ENCODE measurements at regions not wholly inside any gene's neighbourhood (a gene's known extent, or its start where the extent isn't known, plus 50 kb on each side); places are given as distances from the start of the nearest gene placed in this dataset.
"Not testable (repeated sequence)": the region's sequence is repeated elsewhere in the genome, so short reads cannot be mapped to it uniquely, and the experiment has no call there.

GRCh38 chr2:131736406-131736805 is 208.7 kb downstream of the CCDC74A start:
- TF ChIP-seq, protein P1, sequence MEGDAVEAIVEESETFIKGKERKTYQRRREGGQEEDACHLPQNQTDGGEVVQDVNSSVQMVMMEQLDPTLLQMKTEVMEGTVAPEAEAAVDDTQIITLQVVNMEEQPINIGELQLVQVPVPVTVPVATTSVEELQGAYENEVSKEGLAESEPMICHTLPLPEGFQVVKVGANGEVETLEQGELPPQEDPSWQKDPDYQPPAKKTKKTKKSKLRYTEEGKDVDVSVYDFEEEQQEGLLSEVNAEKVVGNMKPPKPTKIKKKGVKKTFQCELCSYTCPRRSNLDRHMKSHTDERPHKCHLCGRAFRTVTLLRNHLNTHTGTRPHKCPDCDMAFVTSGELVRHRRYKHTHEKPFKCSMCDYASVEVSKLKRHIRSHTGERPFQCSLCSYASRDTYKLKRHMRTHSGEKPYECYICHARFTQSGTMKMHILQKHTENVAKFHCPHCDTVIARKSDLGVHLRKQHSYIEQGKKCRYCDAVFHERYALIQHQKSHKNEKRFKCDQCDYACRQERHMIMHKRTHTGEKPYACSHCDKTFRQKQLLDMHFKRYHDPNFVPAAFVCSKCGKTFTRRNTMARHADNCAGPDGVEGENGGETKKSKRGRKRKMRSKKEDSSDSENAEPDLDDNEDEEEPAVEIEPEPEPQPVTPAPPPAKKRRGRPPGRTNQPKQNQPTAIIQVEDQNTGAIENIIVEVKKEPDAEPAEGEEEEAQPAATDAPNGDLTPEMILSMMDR (IDR thresholded peaks at IDR 0.05) = not testable (repeated sequence)
- TF ChIP-seq ZFX (IDR thresholded peaks at IDR 0.05; ENCODE audit: borderline replicate concordance) = not testable (repeated sequence)
